ENCODE measurements at regions not wholly inside any gene's neighbourhood (a gene's known extent, or its start where the extent isn't known, plus 50 kb on each side); places are given as distances from the start of the nearest gene placed in this dataset.

DNA sequence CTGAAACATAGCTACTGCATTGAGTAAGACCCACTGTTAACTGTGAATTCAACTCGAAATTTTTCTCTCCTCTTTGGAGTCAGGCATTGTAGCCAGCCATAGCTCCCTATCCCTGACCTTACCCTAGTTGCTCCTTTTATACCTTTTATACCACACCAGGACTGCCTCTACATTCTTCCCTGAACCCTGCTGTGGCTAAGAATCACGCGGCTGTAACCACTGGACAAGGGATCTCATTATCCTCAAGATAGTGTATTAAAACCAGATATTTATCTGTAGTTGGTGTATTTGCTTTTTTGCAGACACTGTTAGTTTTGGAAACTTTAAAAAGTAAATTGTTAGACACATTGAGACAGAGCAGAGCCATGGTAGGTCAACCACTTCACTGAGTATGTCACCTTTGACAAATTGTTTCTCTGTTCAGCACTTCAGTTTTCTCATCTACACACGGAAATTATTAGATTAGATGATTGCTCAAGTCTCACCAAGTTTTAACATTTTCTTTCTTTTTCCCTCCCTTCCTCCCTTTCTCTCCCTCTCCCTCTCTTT is 136.5 kb upstream of the PRNP start:
- H3K27me3 ChIP-seq (replicated peaks in 1 of 7): peaks cover 0 to 30% (median 0%) of the 10 kb centered on the region in 7 donors
- H3K27ac ChIP-seq: no peak overlapping the region
- no peak overlapping the region for H3K4me3 ChIP-seq
- TF ChIP-seq CTCF (IDR thresholded peaks at IDR 0.05 in 8 of 11, conservative IDR thresholded peaks at IDR 0.05 in 3 of 11) (no peak), POLR2AphosphoS5 (IDR thresholded peaks at IDR 0.05) (no peak)
- no peaks in the 10 kb centered on the region for H3K4me1 ChIP-seq
- DNase-seq: no peak
- intact Hi-C loops (cut with DNase I; ENCODE audit: low total_unique reads): no loop called here
- no peaks in the 10 kb centered on the region for H3K36me3 ChIP-seq
- peaks cover 0 to 9% (median 3%) of the 10 kb centered on the region in 8 donors for H3K9me3 ChIP-seq
- 66 to 80% (median 73%) methylated on average over 4 of the region's 4 CpGs for whole genome bisulfite sequencing, 5 donors

DNA sequence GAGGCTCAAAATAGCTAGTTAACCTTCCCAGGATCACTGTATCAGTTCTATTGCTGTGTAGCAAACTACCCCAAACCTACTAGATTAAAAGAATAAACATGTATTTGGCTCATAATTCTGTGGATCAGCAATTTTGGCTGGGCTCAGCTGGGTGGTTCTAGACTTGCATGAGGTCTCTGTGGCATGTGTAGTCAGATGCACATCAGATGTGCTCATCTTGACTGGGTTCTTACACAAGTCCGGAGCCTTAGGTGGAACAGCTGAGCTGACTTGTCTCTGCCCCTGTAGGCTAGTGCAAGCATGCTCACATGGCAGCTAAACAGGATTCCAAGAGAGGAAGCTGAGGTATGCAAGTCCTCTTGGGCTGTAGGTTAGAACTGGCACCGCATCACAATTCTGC is 137.7 kb upstream of the PRNP start:
- intact Hi-C loops (cut with DNase I; ENCODE audit: low total_unique reads): no loop called here
- Histone ChIP-seq H3K27me3 (replicated peaks in 1 of 7) (peaks cover 0 to 20% (median 0%) of the 10 kb centered on the region in 7 donors), H3K9me3 (peaks cover 0 to 9% (median 3%) of the 10 kb centered on the region in 8 donors), H3K4me3 (no peak overlapping the region), H3K36me3 (no peaks in the 10 kb centered on the region), H3K27ac (no peak overlapping the region), H3K4me1 (no peaks in the 10 kb centered on the region)
- TF ChIP-seq POLR2A (IDR thresholded peaks at IDR 0.05) (no peak), CTCF (IDR thresholded peaks at IDR 0.05 in 8 of 11, conservative IDR thresholded peaks at IDR 0.05 in 3 of 11) (no peak), POLR2AphosphoS5 (IDR thresholded peaks at IDR 0.05) (no peak)
- DNase-seq: no peak
- 86 to 100% (median 95%) methylated on average over 2 of the region's 2 CpGs for WGBS, 5 donors

DNA sequence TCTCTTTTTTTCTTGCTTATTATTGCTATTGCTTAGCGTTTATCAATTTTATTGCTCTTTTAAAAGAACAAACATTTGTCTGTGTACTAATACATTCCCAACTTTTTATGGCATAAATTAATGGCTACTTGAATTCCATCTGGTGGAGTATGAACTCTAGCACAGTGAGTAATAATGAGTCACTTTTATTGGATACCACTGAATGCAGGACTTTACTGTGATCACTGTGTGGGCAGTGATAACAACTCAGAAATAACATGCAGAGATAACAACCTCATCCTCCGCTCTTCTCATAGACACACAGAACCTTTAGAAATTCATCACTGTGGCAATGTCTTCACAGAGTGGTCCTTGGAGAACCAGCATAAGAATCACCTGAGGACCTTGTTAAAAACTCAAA is 139.5 kb upstream of the PRNP start:
- no peak for DNase-seq
- no peak for TF ChIP-seq CTCF (IDR thresholded peaks at IDR 0.05 in 8 of 11, conservative IDR thresholded peaks at IDR 0.05 in 3 of 11)
- TF ChIP-seq POLR2A (IDR thresholded peaks at IDR 0.05): no peak
- no peak for TF ChIP-seq POLR2AphosphoS5 (IDR thresholded peaks at IDR 0.05)
- Histone ChIP-seq H3K27ac (no peak overlapping the region), H3K27me3 (replicated peaks in 1 of 7) (peaks cover 0 to 15% (median 0%) of the 10 kb centered on the region in 7 donors), H3K36me3 (no peaks in the 10 kb centered on the region), H3K4me1 (no peaks in the 10 kb centered on the region), H3K9me3 (peaks cover 0 to 9% (median 3%) of the 10 kb centered on the region in 8 donors), H3K4me3 (no peak overlapping the region)
- 87 to 93% (median 91%) methylated on average over 2 of the region's 2 CpGs for WGBS, 5 donors
- intact Hi-C loops (cut with DNase I; ENCODE audit: low total_unique reads): no loop called here

DNA sequence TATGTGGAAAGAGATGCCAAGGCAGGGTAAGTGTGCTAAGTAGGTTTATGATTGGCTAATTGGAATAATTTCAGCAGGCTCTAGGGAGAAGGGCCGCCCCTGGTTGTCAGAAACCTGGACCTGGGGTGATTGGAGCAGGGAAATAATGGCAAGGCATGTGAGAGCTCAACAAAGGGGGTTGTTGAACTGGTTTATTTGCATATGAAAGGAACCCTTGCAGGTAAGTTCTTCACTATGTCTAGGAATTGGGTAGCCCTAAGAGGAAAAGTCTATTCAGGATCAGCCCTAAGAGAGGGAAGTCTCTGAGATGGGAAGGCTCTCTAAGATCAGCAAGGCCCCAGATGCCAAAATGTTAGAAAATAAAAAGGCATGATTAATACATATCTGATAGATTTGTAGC is 139.9 kb upstream of the PRNP start:
- peaks cover 0 to 15% (median 0%) of the 10 kb centered on the region in 7 donors for H3K27me3 ChIP-seq (replicated peaks in 1 of 7)
- no peak for TF ChIP-seq CTCF (IDR thresholded peaks at IDR 0.05 in 8 of 11, conservative IDR thresholded peaks at IDR 0.05 in 3 of 11)
- TF ChIP-seq POLR2A (IDR thresholded peaks at IDR 0.05): no peak
- no peak for TF ChIP-seq POLR2AphosphoS5 (IDR thresholded peaks at IDR 0.05)
- no peak for DNase-seq
- intact Hi-C loops (cut with DNase I; ENCODE audit: low total_unique reads): no loop called here
- no peaks in the 10 kb centered on the region for H3K36me3 ChIP-seq
- peaks cover 0 to 9% (median 3%) of the 10 kb centered on the region in 8 donors for H3K9me3 ChIP-seq
- H3K27ac ChIP-seq: no peak overlapping the region
- H3K4me1 ChIP-seq: no peaks in the 10 kb centered on the region
- WGBS, 5 donors: 68 to 85% (median 71%) methylated on average over 1 of the region's 1 CpG
- no peak overlapping the region for H3K4me3 ChIP-seq
